ENCODE measurements at regions not wholly inside any gene's neighbourhood (a gene's known extent, or its start where the extent isn't known, plus 50 kb on each side); places are given as distances from the start of the nearest gene placed in this dataset.

GRCh38 chr20:62545901-62546525, 70.2 kb upstream of the GATA5 start:
- no peak for DNase-seq (ENCODE audit: low read depth in 2 of 2)

- DNase-seq (ENCODE audit: low read depth in 2 of 2), result no peak
Measured at GRCh38 chr20:62546606-62547005, 70.8 kb upstream of the GATA5 start.

- DNase-seq (ENCODE audit: low read depth in 2 of 2), result no peak
Measured at GRCh38 chr20:62547364-62547763, 71.6 kb upstream of the GATA5 start.

- no peak for DNase-seq (ENCODE audit: low read depth in 2 of 2)
Measured at GRCh38 chr20:62548471-62548870, 72.7 kb upstream of the GATA5 start.

GRCh38 chr20:62549029-62549428, 73.2 kb upstream of the GATA5 start:
- DNase-seq (ENCODE audit: low read depth in 2 of 2), result no peak

- DNase-seq (ENCODE audit: low read depth in 2 of 2), result no peak
Measured at GRCh38 chr20:62549499-62550086, 73.8 kb upstream of the GATA5 start.

GRCh38 chr20:62550087-62550632, 74.4 kb upstream of the GATA5 start:
- DNase-seq (ENCODE audit: low read depth in 2 of 2), result no peak

- peak in 1 of 2 donors; percentile 6 for DNase-seq (ENCODE audit: low read depth in 2 of 2)
Measured at GRCh38 chr20:62551407-62552323, 75.9 kb upstream of the GATA5 start.

GRCh38 chr20:62552613-62553012, 76.8 kb upstream of the GATA5 start:
- DNase-seq (ENCODE audit: low read depth in 2 of 2), result no peak

- DNase-seq (ENCODE audit: low read depth in 2 of 2), result no peak
Measured at GRCh38 chr20:62553136-62553837, 77.5 kb upstream of the GATA5 start.

- DNase-seq (ENCODE audit: low read depth in 2 of 2), result no peak
Measured at GRCh38 chr20:62553838-62554161, 78.0 kb upstream of the GATA5 start.

- no peak for DNase-seq (ENCODE audit: low read depth in 2 of 2)
Measured at GRCh38 chr20:62554214-62554897, 78.6 kb upstream of the GATA5 start.

- no peak for DNase-seq (ENCODE audit: low read depth in 2 of 2)
Measured at GRCh38 chr20:62554898-62555641, 79.3 kb upstream of the GATA5 start.

- no peak for DNase-seq (ENCODE audit: low read depth in 2 of 2)
Measured at GRCh38 chr20:62555642-62556420, 80.0 kb upstream of the GATA5 start.

- DNase-seq (ENCODE audit: low read depth in 2 of 2), result no peak
Measured at GRCh38 chr20:62557462-62557861, 81.7 kb upstream of the GATA5 start.

- DNase-seq (ENCODE audit: low read depth in 2 of 2), result no peak
Measured at GRCh38 chr20:62557999-62558408, 82.2 kb upstream of the GATA5 start.

- no peak for DNase-seq (ENCODE audit: low read depth in 2 of 2)
Measured at GRCh38 chr20:62558779-62559178, 83.0 kb upstream of the GATA5 start.

GRCh38 chr20:62560162-62560561, 82.1 kb upstream of the SLCO4A1 start:
- no peak for DNase-seq (ENCODE audit: low read depth in 2 of 2)

GRCh38 chr20:62561182-62561581, 81.1 kb upstream of the SLCO4A1 start:
- DNase-seq (ENCODE audit: low read depth in 2 of 2), result no peak

GRCh38 chr20:62561948-62562347, 80.4 kb upstream of the SLCO4A1 start:
- DNase-seq (ENCODE audit: low read depth in 2 of 2), result no peak
